ENCODE measurements at regions not wholly inside any gene's neighbourhood (a gene's known extent, or its start where the extent isn't known, plus 50 kb on each side); places are given as distances from the start of the nearest gene placed in this dataset.

DNA sequence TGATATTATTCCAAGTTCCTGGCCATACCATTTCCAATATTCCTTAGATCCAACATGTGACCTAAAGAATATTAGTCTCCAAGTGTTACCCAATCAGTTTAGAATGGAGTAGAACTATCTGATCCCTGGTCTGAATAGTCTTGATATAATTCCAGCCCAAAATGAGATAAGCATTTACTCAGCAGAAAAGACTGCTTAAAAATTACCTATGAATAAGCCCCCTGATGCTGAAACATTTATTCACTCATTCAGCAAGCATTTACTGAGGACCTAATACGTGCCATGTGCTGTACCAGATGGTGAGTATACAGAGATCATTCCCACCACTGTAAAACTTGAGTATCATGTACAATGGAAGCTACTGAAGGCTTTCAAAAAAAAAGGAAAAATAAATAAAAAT lies 157.0 kb downstream of the FAM114A2 start:
- TF ChIP-seq, protein P1, sequence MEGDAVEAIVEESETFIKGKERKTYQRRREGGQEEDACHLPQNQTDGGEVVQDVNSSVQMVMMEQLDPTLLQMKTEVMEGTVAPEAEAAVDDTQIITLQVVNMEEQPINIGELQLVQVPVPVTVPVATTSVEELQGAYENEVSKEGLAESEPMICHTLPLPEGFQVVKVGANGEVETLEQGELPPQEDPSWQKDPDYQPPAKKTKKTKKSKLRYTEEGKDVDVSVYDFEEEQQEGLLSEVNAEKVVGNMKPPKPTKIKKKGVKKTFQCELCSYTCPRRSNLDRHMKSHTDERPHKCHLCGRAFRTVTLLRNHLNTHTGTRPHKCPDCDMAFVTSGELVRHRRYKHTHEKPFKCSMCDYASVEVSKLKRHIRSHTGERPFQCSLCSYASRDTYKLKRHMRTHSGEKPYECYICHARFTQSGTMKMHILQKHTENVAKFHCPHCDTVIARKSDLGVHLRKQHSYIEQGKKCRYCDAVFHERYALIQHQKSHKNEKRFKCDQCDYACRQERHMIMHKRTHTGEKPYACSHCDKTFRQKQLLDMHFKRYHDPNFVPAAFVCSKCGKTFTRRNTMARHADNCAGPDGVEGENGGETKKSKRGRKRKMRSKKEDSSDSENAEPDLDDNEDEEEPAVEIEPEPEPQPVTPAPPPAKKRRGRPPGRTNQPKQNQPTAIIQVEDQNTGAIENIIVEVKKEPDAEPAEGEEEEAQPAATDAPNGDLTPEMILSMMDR (IDR thresholded peaks at IDR 0.05) = no peak
- TF ChIP-seq POLR2A (IDR thresholded peaks at IDR 0.05) (no peak), POLR2AphosphoS5 (IDR thresholded peaks at IDR 0.05) (no peak)

Measured in breast epithelium (tissue), 3 donors.